Activated CD8-positive, alpha-beta T cell treated with anti-CD3 and anti-CD28 coated beads for 36 hours (primary cell): ENCODE measurements at regions not wholly inside any gene's neighbourhood (a gene's known extent, or its start where the extent isn't known, plus 50 kb on each side); places are given as distances from the start of the nearest gene placed in this dataset.

Source experiments
- ATAC-seq: fragments of 200-7000 bp; cut with Tn5 transposase; one replicate; pipeline ENCODE4 v1.10.0; 2021; ENCODE audit warnings: mild to moderate bottlenecking, moderate library complexity
- CTCF ChIA-PET: fragments of 350-600 bp; sonication (Branson Sonifier 250); formaldehyde crosslinking; loops from one replicate; lab custom pipeline; 2021; ENCODE audit warnings: antibody characterized with exemption; lab: Charles Lee
- POLR2A ChIA-PET: fragments of 350-600 bp; sonication (Branson Sonifier 250); formaldehyde crosslinking; loops from one replicate; lab custom pipeline; 2021; ENCODE audit warnings: antibody characterized with exemption; lab: Charles Lee
- DNase-seq: peaks from one replicate; pipeline ENCODE4 v3.0.0-alpha.2; 2020
- H3K27ac Mint-ChIP-seq: one replicate; pipeline ENCODE4 v1.8.0; 2021; ENCODE audit warnings: mild to moderate bottlenecking, mixed read lengths
- H3K27me3 Mint-ChIP-seq: one replicate; pipeline ENCODE4 v1.8.0; 2021; ENCODE audit warnings: mixed read lengths
- H3K36me3 Mint-ChIP-seq: one replicate; pipeline ENCODE4 v1.8.0; 2021; ENCODE audit warnings: low read depth, mixed read lengths
- H3K4me1 Mint-ChIP-seq: one replicate; pipeline ENCODE4 v1.8.0; 2021; ENCODE audit warnings: low read depth, mixed read lengths
- H3K4me3 Mint-ChIP-seq: one replicate; pipeline ENCODE4 v1.8.0; 2021; ENCODE audit warnings: mild to moderate bottlenecking, moderate library complexity, mixed read lengths
- H3K9me3 Mint-ChIP-seq: one replicate; pipeline ENCODE4 v1.8.0; 2021; ENCODE audit warnings: mixed read lengths
- intact Hi-C: fragments of 100-400 bp; cut with micrococcal nuclease; formaldehyde crosslinking; loops from one replicate; pipeline ENCODE4 v1.10.0; 2022
- TF ChIP-seq, protein P1 (sequence below): fragments of 200-600 bp; IDR thresholded peaks from one replicate; pipeline ENCODE4 v1.8.0; 2022; ENCODE audit warnings: antibody characterized with exemption, mild to moderate bottlenecking

DNA sequence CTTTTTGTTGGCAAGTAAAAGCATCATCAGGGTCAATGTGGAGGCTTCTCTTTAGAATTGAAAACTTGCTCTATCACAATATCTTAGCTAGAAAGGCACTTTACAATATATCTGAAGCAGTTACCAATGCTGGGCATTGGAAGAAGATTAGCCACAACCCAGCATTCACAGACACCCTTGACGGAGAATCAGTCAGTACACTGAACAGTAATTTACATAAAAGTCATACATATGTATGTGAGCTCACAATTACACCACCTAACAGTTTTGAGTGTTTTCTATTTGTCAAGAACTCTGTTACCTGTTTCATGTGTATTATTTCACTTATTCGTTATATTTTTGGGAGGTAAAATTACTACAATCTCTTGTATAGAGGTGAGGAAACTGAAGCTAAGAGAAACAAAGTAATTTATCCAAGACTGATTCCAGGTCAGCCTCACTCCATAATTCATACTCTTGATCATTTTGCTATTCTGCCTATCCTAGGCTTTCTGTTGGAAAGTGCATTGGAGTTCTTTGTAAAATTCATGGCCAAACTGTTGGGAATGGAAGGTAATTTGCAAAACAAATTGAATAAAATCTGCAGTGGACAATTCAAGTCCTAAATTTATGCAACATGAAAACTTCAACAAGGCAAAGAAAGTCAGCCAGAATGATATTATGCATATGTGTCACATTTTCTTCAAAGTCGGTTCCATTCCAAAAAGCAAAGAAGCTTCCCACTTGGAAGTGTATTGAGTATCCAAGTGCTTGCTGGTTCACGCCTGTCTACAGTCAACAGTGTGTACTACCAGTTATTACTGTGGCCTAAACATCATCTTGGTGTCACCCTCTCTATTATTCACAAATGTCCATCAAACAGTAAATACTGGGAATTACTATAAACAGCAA is 223.7 kb upstream of the SEMA6D start:
- ATAC-seq = no peak
- DNase-seq = no peak
- CTCF ChIA-PET = no interaction called here

DNA sequence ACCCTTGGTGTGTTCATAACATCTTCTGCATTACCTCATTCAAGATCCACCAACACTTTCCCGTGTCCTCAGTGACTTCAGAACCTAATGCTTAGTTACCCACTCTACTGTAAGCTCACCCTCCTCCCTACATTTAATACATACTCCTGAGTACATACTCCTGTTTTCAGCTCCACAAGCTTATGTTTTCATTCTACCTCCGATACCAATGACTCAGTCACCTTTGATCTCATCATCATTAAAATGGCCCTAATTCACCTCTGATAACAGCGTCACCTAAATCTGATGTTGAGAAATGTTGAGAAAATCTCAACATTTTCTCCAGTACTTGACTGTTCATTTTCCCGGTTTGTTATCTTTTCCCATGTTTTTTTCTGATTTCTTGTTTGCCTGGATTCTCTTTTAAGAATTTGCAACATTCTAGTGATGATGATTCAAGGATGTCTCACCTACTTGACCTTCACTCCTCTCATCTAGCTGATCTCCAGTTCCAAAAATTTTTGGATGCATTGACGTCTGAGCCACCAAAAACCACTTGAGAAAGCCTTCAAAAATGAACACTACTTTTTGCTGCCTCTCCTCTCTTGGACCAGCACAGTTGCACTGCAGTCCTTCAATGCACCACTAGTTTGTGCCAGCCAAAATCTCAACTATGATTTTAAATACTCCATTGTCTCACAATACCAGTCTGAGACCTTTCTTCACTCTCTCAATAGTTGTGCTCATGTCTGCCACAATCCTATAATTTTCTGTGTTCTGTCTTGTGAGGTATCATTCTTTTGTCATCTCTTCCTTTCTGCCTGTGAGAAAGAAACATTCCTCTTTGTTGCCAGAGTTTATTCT is 220.7 kb upstream of the SEMA6D start:
- TF ChIP-seq, protein P1, sequence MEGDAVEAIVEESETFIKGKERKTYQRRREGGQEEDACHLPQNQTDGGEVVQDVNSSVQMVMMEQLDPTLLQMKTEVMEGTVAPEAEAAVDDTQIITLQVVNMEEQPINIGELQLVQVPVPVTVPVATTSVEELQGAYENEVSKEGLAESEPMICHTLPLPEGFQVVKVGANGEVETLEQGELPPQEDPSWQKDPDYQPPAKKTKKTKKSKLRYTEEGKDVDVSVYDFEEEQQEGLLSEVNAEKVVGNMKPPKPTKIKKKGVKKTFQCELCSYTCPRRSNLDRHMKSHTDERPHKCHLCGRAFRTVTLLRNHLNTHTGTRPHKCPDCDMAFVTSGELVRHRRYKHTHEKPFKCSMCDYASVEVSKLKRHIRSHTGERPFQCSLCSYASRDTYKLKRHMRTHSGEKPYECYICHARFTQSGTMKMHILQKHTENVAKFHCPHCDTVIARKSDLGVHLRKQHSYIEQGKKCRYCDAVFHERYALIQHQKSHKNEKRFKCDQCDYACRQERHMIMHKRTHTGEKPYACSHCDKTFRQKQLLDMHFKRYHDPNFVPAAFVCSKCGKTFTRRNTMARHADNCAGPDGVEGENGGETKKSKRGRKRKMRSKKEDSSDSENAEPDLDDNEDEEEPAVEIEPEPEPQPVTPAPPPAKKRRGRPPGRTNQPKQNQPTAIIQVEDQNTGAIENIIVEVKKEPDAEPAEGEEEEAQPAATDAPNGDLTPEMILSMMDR = no peak
- Mint-ChIP-seq H3K36me3 (no peaks in the 10 kb centered on the region), H3K4me1 (no peaks in the 10 kb centered on the region), H3K4me3 (no peak overlapping the region), H3K27ac (no peak overlapping the region), H3K9me3 (no peaks in the 10 kb centered on the region), H3K27me3 (peaks cover 1% of the 10 kb centered on the region)
- DNase-seq (no peak), ATAC-seq (no peak)
- ChIA-PET POLR2A (no interaction called here), CTCF (no interaction called here)
- intact Hi-C loops = no loop called here

More for the DNA sequence above, 223.7 kb upstream of the SEMA6D start:
- Mint-ChIP-seq H3K36me3 (no peaks in the 10 kb centered on the region), H3K27me3 (no peaks in the 10 kb centered on the region), H3K4me1 (no peaks in the 10 kb centered on the region), H3K27ac (no peak overlapping the region), H3K9me3 (peaks cover 2% of the 10 kb centered on the region), H3K4me3 (no peak overlapping the region)
- POLR2A ChIA-PET = no interaction called here
- intact Hi-C loops = no loop called here
- TF ChIP-seq, protein P1 = no peak

DNA sequence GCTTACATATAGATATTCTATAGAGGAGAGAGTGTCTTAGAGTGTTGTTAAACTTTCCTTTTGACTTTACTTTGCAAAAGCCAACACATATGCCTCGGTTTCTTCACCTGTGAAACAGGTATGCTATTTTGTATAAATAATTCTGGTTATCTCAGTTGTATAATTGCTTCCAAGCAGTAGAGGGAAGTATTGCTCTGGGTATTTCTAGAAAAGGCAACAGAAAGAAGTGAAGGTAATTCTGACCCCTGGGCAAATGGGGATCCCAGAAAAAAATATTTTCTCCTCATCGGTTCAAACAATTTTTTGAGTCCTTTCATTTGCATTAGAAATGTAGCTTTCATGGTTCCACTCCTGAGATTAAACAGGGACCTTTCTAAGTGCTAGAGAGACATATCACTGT is 216.5 kb upstream of the SEMA6D start:
- ATAC-seq (no peak), DNase-seq (no peak)
- H3K4me1 Mint-ChIP-seq = peaks cover 4% of the 10 kb centered on the region
- H3K4me3 Mint-ChIP-seq = no peak overlapping the region
- TF ChIP-seq, protein P1 = no peak
- H3K27ac Mint-ChIP-seq = no peak overlapping the region
- POLR2A ChIA-PET = no interaction called here
- peaks cover 3% of the 10 kb centered on the region for H3K27me3 Mint-ChIP-seq
- no peaks in the 10 kb centered on the region for H3K9me3 Mint-ChIP-seq
- CTCF ChIA-PET = no interaction called here
- H3K36me3 Mint-ChIP-seq = no peaks in the 10 kb centered on the region
- intact Hi-C loops = no loop called here

DNA sequence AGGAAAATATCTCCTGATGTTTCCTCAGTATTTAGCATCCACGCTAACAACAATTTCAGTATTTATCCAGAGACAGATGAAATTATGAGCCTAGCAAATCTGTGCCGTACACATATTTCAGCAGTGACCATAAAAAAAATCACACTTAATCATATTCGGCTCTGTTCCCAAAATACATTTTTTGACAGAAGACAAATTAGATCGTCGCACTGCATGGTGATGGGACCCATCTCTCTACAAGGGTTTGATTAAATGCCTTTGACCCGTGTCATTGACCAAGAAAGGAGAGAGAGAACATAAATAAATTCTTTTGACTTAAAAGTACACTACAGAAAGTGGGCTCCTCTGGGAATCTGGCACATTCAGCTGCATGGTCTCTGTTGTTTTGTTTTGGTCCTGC is 215.3 kb upstream of the SEMA6D start:
- CTCF ChIA-PET = no interaction called here
- no peak for DNase-seq
- POLR2A ChIA-PET = no interaction called here
- Mint-ChIP-seq H3K27ac (no peak overlapping the region), H3K27me3 (peaks cover 3% of the 10 kb centered on the region), H3K4me1 (peaks cover 4% of the 10 kb centered on the region), H3K4me3 (no peak overlapping the region), H3K9me3 (no peaks in the 10 kb centered on the region), H3K36me3 (no peaks in the 10 kb centered on the region)
- no peak for ATAC-seq
- intact Hi-C loops = no loop called here
- TF ChIP-seq, protein P1 = no peak

DNA sequence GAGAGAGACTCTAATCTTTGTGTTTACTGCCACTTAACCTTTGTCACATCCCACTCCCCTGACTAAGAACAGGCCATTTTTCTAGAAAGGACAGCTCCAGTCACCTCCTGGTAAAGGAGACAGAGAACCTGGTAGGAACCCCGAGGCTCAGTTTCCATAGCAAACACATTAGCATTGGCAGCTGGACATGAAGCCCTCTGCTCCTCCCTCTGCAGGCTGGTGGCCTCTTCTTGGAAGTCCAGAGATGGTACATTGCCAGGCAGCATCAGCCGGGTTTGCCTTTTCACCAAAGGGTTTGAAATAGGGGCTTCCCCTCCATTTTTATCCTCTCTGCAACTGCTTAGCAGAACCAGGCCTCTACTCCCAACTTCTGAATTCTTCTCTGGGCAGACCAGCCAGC is 213.4 kb upstream of the SEMA6D start:
- intact Hi-C loops = no loop called here
- H3K27me3 Mint-ChIP-seq = peaks cover 3% of the 10 kb centered on the region
- DNase-seq (no peak), ATAC-seq (no peak)
- peaks cover 4% of the 10 kb centered on the region for H3K4me1 Mint-ChIP-seq
- TF ChIP-seq, protein P1 = no peak
- H3K9me3 Mint-ChIP-seq = no peaks in the 10 kb centered on the region
- ChIA-PET POLR2A (no interaction called here), CTCF (no interaction called here)
- H3K27ac Mint-ChIP-seq = no peak overlapping the region
- no peak overlapping the region for H3K4me3 Mint-ChIP-seq
- H3K36me3 Mint-ChIP-seq = no peaks in the 10 kb centered on the region
